ENCODE measurements at regions not wholly inside any gene's neighbourhood (a gene's known extent, or its start where the extent isn't known, plus 50 kb on each side); places are given as distances from the start of the nearest gene placed in this dataset.

- Mint-ChIP-seq H3K27ac (no peak overlapping the region), H3K27me3 (peaks cover 60 to 73% of the 10 kb centered on the region in 2 donors), H3K4me1 (peaks cover 10 to 11% of the 10 kb centered on the region in 2 donors), H3K36me3 (no peaks in the 10 kb centered on the region), H3K9me3 (no peaks in the 10 kb centered on the region), H3K4me3 (peak overlapping the region; percentile 30 to 33)
- DNase-seq (no peak), ATAC-seq (replicated peaks) (peak; percentile 71 to 74)
Measured at GRCh38 chr3:13204177-13204581, 130.9 kb upstream of the IQSEC1 start.

- DNase-seq (no peak), ATAC-seq (replicated peaks) (no peak)
- H3K9me3 Mint-ChIP-seq, result no peaks in the 10 kb centered on the region
- H3K4me3 Mint-ChIP-seq, result peak overlapping the region in 1 of 2 donors; percentile 33
- peaks cover 10 to 11% of the 10 kb centered on the region in 2 donors for H3K4me1 Mint-ChIP-seq
- H3K27ac Mint-ChIP-seq, result no peak overlapping the region
- H3K36me3 Mint-ChIP-seq, result no peaks in the 10 kb centered on the region
- peaks cover 60 to 73% of the 10 kb centered on the region in 2 donors for H3K27me3 Mint-ChIP-seq
Measured at GRCh38 chr3:13203398-13204176, 130.4 kb upstream of the IQSEC1 start.

GRCh38 chr3:13202744-13203397 lies 129.6 kb upstream of the IQSEC1 start:
- Mint-ChIP-seq H3K27ac (no peak overlapping the region), H3K36me3 (no peaks in the 10 kb centered on the region), H3K4me3 (no peak overlapping the region), H3K27me3 (peaks cover 60 to 66% of the 10 kb centered on the region in 2 donors), H3K9me3 (no peaks in the 10 kb centered on the region), H3K4me1 (peaks cover 10 to 11% of the 10 kb centered on the region in 2 donors)
- DNase-seq, result no peak
- ATAC-seq (replicated peaks), result no peak

GRCh38 chr3:13201851-13202250 lies 128.6 kb upstream of the IQSEC1 start:
- no peaks in the 10 kb centered on the region for H3K9me3 Mint-ChIP-seq
- peaks cover 10 to 11% of the 10 kb centered on the region in 2 donors for H3K4me1 Mint-ChIP-seq
- DNase-seq (no peak), ATAC-seq (replicated peaks) (no peak)
- no peaks in the 10 kb centered on the region for H3K36me3 Mint-ChIP-seq
- no peak overlapping the region for H3K4me3 Mint-ChIP-seq
- no peak overlapping the region for H3K27ac Mint-ChIP-seq
- peaks cover 49 to 56% of the 10 kb centered on the region in 2 donors for H3K27me3 Mint-ChIP-seq

GRCh38 chr3:13200946-13201345 lies 127.7 kb upstream of the IQSEC1 start:
- Mint-ChIP-seq H3K36me3 (no peaks in the 10 kb centered on the region), H3K27ac (no peak overlapping the region), H3K4me1 (peaks cover 16 to 20% of the 10 kb centered on the region in 2 donors), H3K9me3 (no peaks in the 10 kb centered on the region), H3K4me3 (no peak overlapping the region), H3K27me3 (peaks cover 40 to 50% of the 10 kb centered on the region in 2 donors)
- DNase-seq (no peak), ATAC-seq (replicated peaks) (no peak)

- no peak overlapping the region for H3K4me3 Mint-ChIP-seq
- no peaks in the 10 kb centered on the region for H3K36me3 Mint-ChIP-seq
- H3K4me1 Mint-ChIP-seq, result peaks cover 20 to 24% of the 10 kb centered on the region in 2 donors
- H3K27ac Mint-ChIP-seq, result no peak overlapping the region
- no peak for DNase-seq
- no peak for ATAC-seq (replicated peaks)
- no peaks in the 10 kb centered on the region for H3K9me3 Mint-ChIP-seq
- H3K27me3 Mint-ChIP-seq, result peaks cover 36 to 46% of the 10 kb centered on the region in 2 donors
Measured at GRCh38 chr3:13200465-13200864, 127.2 kb upstream of the IQSEC1 start.

- peaks cover 21 to 29% of the 10 kb centered on the region in 2 donors for H3K4me1 Mint-ChIP-seq
- H3K27me3 Mint-ChIP-seq, result peaks cover 31 to 41% of the 10 kb centered on the region in 2 donors
Measured at GRCh38 chr3:13199899-13200451, 126.7 kb upstream of the IQSEC1 start.

GRCh38 chr3:13199006-13199776 lies 126.0 kb upstream of the IQSEC1 start:
- Mint-ChIP-seq H3K4me1 (peaks cover 23% of the 10 kb centered on the region in 2 donors), H3K36me3 (no peaks in the 10 kb centered on the region), H3K9me3 (no peaks in the 10 kb centered on the region), H3K4me3 (no peak overlapping the region), H3K27me3 (peaks cover 23 to 36% of the 10 kb centered on the region in 2 donors), H3K27ac (no peak overlapping the region)
- no peak for ATAC-seq (replicated peaks)
- DNase-seq, result no peak

More at GRCh38 chr3:13199899-13200451, 126.7 kb upstream of the IQSEC1 start:
- H3K9me3 Mint-ChIP-seq, result no peaks in the 10 kb centered on the region
- no peak overlapping the region for H3K27ac Mint-ChIP-seq
- no peak for DNase-seq
- H3K4me3 Mint-ChIP-seq, result no peak overlapping the region
- no peak for ATAC-seq (replicated peaks)
- no peaks in the 10 kb centered on the region for H3K36me3 Mint-ChIP-seq

- Mint-ChIP-seq H3K9me3 (no peaks in the 10 kb centered on the region), H3K27ac (no peak overlapping the region), H3K4me1 (peaks cover 19 to 21% of the 10 kb centered on the region in 2 donors), H3K36me3 (no peaks in the 10 kb centered on the region), H3K27me3 (peaks cover 16 to 36% of the 10 kb centered on the region in 2 donors), H3K4me3 (no peak overlapping the region)
- DNase-seq, result no peak
- ATAC-seq (replicated peaks), result no peak
Measured at GRCh38 chr3:13198264-13198879, 125.1 kb upstream of the IQSEC1 start.

- peaks cover 21 to 23% of the 10 kb centered on the region in 2 donors for H3K4me1 Mint-ChIP-seq
- peaks cover 17 to 36% of the 10 kb centered on the region in 2 donors for H3K27me3 Mint-ChIP-seq
- H3K27ac Mint-ChIP-seq, result no peak overlapping the region
- H3K36me3 Mint-ChIP-seq, result no peaks in the 10 kb centered on the region
- H3K4me3 Mint-ChIP-seq, result no peak overlapping the region
- ATAC-seq (replicated peaks), result no peak
- no peak for DNase-seq
- H3K9me3 Mint-ChIP-seq, result no peaks in the 10 kb centered on the region
Measured at GRCh38 chr3:13197795-13198194, 124.6 kb upstream of the IQSEC1 start.

GRCh38 chr3:13197281-13197680 lies 124.1 kb upstream of the IQSEC1 start:
- ATAC-seq (replicated peaks) (no peak), DNase-seq (no peak)
- H3K36me3 Mint-ChIP-seq, result no peaks in the 10 kb centered on the region
- peaks cover 22 to 23% of the 10 kb centered on the region in 2 donors for H3K4me1 Mint-ChIP-seq
- H3K27ac Mint-ChIP-seq, result no peak overlapping the region
- H3K4me3 Mint-ChIP-seq, result no peak overlapping the region
- no peaks in the 10 kb centered on the region for H3K9me3 Mint-ChIP-seq
- H3K27me3 Mint-ChIP-seq, result peaks cover 16 to 35% of the 10 kb centered on the region in 2 donors

- ATAC-seq (replicated peaks), result peak in 1 of 2 donors; percentile 10
- no peak overlapping the region for H3K27ac Mint-ChIP-seq
- peaks cover 23% of the 10 kb centered on the region in 2 donors for H3K4me1 Mint-ChIP-seq
- no peak overlapping the region for H3K4me3 Mint-ChIP-seq
- no peaks in the 10 kb centered on the region for H3K9me3 Mint-ChIP-seq
- no peak for DNase-seq
- H3K36me3 Mint-ChIP-seq, result no peaks in the 10 kb centered on the region
- H3K27me3 Mint-ChIP-seq, result peaks cover 15 to 30% of the 10 kb centered on the region in 2 donors
Measured at GRCh38 chr3:13195374-13195773, 122.1 kb upstream of the IQSEC1 start.

GRCh38 chr3:13194285-13195209 lies 121.3 kb upstream of the IQSEC1 start:
- DNase-seq (no peak), ATAC-seq (replicated peaks) (no peak)
- Mint-ChIP-seq H3K27ac (no peak overlapping the region), H3K27me3 (peaks cover 12 to 26% of the 10 kb centered on the region in 2 donors), H3K4me3 (no peak overlapping the region), H3K9me3 (peaks cover 3 to 4% of the 10 kb centered on the region in 2 donors), H3K4me1 (peaks cover 23 to 28% of the 10 kb centered on the region in 2 donors), H3K36me3 (peaks cover 2 to 4% of the 10 kb centered on the region in 2 donors)

Data from stimulated activated naive B cell treated with anti-CD40 and anti-IgM and Interleukin-4, amounts not matched to agents 10 μg/mL and 1 μg/mL and 100 μg/mL, for 72 hours (primary cell).